B cell (primary cell): ENCODE measurements at regions not wholly inside any gene's neighbourhood (a gene's known extent, or its start where the extent isn't known, plus 50 kb on each side); places are given as distances from the start of the nearest gene placed in this dataset.

Experiments used
- ATAC-seq: fragments of 200-7000 bp; cut with Tn5 transposase; one replicate; pipeline ENCODE4 v1.10.0; 2021; ENCODE audit warnings: low read depth, mild to moderate bottlenecking, moderate number of reproducible peaks, moderate library complexity
- CTCF ChIA-PET: fragments of 350-600 bp; sonication (Branson Sonifier 250); formaldehyde crosslinking; loops from one replicate; lab custom pipeline; 2021; ENCODE audit warnings: antibody characterized with exemption, inconsistent platforms; lab: Charles Lee
- POLR2A ChIA-PET: fragments of 350-600 bp; sonication (Branson Sonifier 250); formaldehyde crosslinking; loops from one replicate; lab custom pipeline; 2021; ENCODE audit warnings: antibody characterized with exemption; lab: Charles Lee
- DNase-seq: peaks from one replicate; pipeline ENCODE4 v3.0.0; 2013
- H2AFZ ChIP-seq: 2 replicates; pipeline ENCODE4 v1.6.1; 2012; ENCODE audit warnings: mild to moderate bottlenecking, low read depth, low read length; ENCODE audit not compliant: insufficient read depth, poor library complexity, severe bottlenecking
- H3K27ac ChIP-seq, 2 donors: 1 replicate in 1 of 2; 2 replicates in 1 of 2; pipeline ENCODE4 v1.5.1; 2012 to 2013; ENCODE audit warnings: low read length in 2 of 2, mild to moderate bottlenecking in 2 of 2, moderate library complexity in 1 of 2
- H3K27me3 ChIP-seq, 4 experiments: fragments of 200-600 bp in 1 of 4; sonication (generic) in 1 of 4; replicated peaks in 1 of 4; 1 replicate in 2 of 4; 2 replicates in 2 of 4; pipeline versions ENCODE4 v1.6.1 to v1.7.0; 2013 to 2016; ENCODE audit warnings: low read length in 3 of 4, mild to moderate bottlenecking in 2 of 4, mixed read lengths in 1 of 4, moderate library complexity in 1 of 4; ENCODE audit not compliant: insufficient read depth in 4 of 4, control insufficient read depth in 3 of 4; ENCODE audit errors: control extremely low read depth in 1 of 4
- H3K36me3 ChIP-seq, 2 experiments: replicated peaks in 1 of 2; 1 replicate in 1 of 2; 2 replicates in 1 of 2; pipeline versions ENCODE4 v1.6.1 to v1.7.1; 2013; ENCODE audit warnings: low read length in 1 of 2; ENCODE audit not compliant: insufficient read depth in 2 of 2, control insufficient read depth in 1 of 2; ENCODE audit errors: control extremely low read depth in 1 of 2, extremely low read depth in 1 of 2
- H3K4me1 ChIP-seq, 2 donors: fragments of 200-600 bp in 1 of 2; sonication (generic) in 1 of 2; 1 replicate in 1 of 2; 2 replicates in 1 of 2; pipeline versions ENCODE4 v1.5.1 to v1.6.1; 2013 to 2017; ENCODE audit warnings: low read length in 2 of 2; ENCODE audit not compliant: control insufficient read depth in 2 of 2, insufficient read depth in 2 of 2
- H3K4me2 ChIP-seq: replicated peaks from 2 replicates; pipeline ENCODE3; 2012; ENCODE audit warnings: mild to moderate bottlenecking, low read depth, low read length; ENCODE audit not compliant: poor library complexity, severe bottlenecking
- H3K4me3 ChIP-seq, 5 experiments: fragments of 200-600 bp in 1 of 5; sonication (generic) in 1 of 5; 1 replicate in 3 of 5; 2 replicates in 2 of 5; pipeline versions ENCODE4 v1.5.1 to v1.7.0; 2011 to 2016; ENCODE audit warnings: low read length in 4 of 5, mild to moderate bottlenecking in 4 of 5, low read depth in 2 of 5, control low read depth in 1 of 5, moderate library complexity in 1 of 5; ENCODE audit not compliant: insufficient read depth in 1 of 5; ENCODE audit errors: control extremely low read depth in 1 of 5, extremely low read depth in 1 of 5
- H3K79me2 ChIP-seq: fragments of 200-600 bp; sonication (generic); one replicate; pipeline ENCODE4 v1.6.0; 2016; ENCODE audit warnings: low read length; ENCODE audit not compliant: control insufficient read depth, insufficient read depth
- H3K9ac ChIP-seq: fragments of 200-600 bp; sonication (generic); 2 replicates; pipeline ENCODE4 v1.6.1; 2017; ENCODE audit warnings: mild to moderate bottlenecking, low read length, moderate library complexity
- H3K9me3 ChIP-seq, 3 donors: one replicate each; pipeline versions ENCODE4 v1.6.1 to v1.7.1; 2013; ENCODE audit warnings: low read length in 2 of 3; ENCODE audit not compliant: control insufficient read depth in 2 of 3, insufficient read depth in 1 of 3; ENCODE audit errors: control extremely low read depth in 1 of 3
- H4K20me1 ChIP-seq: 2 replicates; pipeline ENCODE4 v1.6.0; 2012; ENCODE audit warnings: mild to moderate bottlenecking, low read length; ENCODE audit not compliant: insufficient read depth, control insufficient read depth, poor library complexity, severe bottlenecking
- H3K27ac Mint-ChIP-seq: one replicate; pipeline ENCODE4 v1.8.0; 2021; ENCODE audit warnings: mixed read lengths
- H3K27me3 Mint-ChIP-seq: one replicate; pipeline ENCODE4 v1.8.0; 2021; ENCODE audit warnings: mixed read lengths
- H3K4me1 Mint-ChIP-seq: one replicate; pipeline ENCODE4 v1.8.0; 2021; ENCODE audit warnings: mixed read lengths
- H3K4me3 Mint-ChIP-seq: one replicate; pipeline ENCODE4 v1.8.0; 2021; ENCODE audit warnings: mixed read lengths
- H3K9me3 Mint-ChIP-seq: one replicate; pipeline ENCODE4 v1.8.0; 2022; ENCODE audit warnings: mixed read lengths; ENCODE audit not compliant: insufficient read depth
- EZH2 ChIP-seq: IDR thresholded peaks from 2 replicates; pipeline ENCODE4 v1.6.1; 2012; ENCODE audit warnings: borderline replicate concordance, low read depth, mild to moderate bottlenecking, moderate library complexity, low read length; ENCODE audit not compliant: insufficient read depth, poor library complexity, severe bottlenecking
- WGBS: methylation state at CpG from one replicate; pipeline ENCODE4 v1.1.5; 2013; ENCODE audit warnings: missing lambda C conversion rate; ENCODE audit not compliant: insufficient coverage; 5-methylcytosine and 5-hydroxymethylcytosine counted together
- intact Hi-C: fragments of 100-400 bp; cut with micrococcal nuclease; formaldehyde crosslinking; loops from one replicate; pipeline ENCODE4 v1.10.0; 2022
- TF ChIP-seq, protein P1 (sequence below): fragments of 200-600 bp; IDR thresholded peaks from one replicate; pipeline ENCODE4 v1.8.0; 2022; ENCODE audit warnings: antibody characterized with exemption, mild to moderate bottlenecking

DNA sequence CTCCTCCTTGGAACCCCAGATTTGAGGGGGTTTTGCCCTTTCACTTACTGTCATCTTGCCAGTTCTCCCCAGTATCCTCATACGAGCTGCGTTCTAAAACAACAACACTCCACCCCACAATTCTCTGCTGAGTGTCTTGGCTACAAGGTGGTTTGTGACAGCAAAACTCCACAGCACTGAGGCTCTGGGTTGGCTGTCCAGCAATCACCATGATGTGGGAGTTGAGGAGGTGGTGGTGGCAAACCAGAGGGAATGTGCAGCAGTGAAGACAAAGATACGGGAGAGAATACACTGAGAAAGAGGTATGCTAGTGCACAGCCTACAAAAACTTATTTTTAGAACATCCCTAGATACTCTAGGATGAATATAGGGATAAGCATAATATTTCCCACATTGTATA lies 335.0 kb downstream of the C11orf87 start:
- Histone ChIP-seq H3K36me3 (no peaks in the 10 kb centered on the region), H4K20me1 (no peaks in the 10 kb centered on the region), H2AFZ (no peak overlapping the region), H3K4me1 (no peaks in the 10 kb centered on the region), H3K4me2 (no peak overlapping the region), H3K9me3 (peaks cover 0 to 2% (median 0%) of the 10 kb centered on the region in 3 donors), H3K9ac (no peak overlapping the region), H3K4me3 (no peak overlapping the region), H3K79me2 (no peaks in the 10 kb centered on the region), H3K27me3 (no peaks in the 10 kb centered on the region), H3K27ac (no peak overlapping the region)
- no peak overlapping the region for H3K27ac Mint-ChIP-seq
- peaks cover 3% of the 10 kb centered on the region for H3K27me3 Mint-ChIP-seq
- peaks cover 2% of the 10 kb centered on the region for H3K9me3 Mint-ChIP-seq
- POLR2A ChIA-PET, result no interaction called here
- intact Hi-C loops, result no loop called here
- DNase-seq, result no peak
- TF ChIP-seq, protein P1, sequence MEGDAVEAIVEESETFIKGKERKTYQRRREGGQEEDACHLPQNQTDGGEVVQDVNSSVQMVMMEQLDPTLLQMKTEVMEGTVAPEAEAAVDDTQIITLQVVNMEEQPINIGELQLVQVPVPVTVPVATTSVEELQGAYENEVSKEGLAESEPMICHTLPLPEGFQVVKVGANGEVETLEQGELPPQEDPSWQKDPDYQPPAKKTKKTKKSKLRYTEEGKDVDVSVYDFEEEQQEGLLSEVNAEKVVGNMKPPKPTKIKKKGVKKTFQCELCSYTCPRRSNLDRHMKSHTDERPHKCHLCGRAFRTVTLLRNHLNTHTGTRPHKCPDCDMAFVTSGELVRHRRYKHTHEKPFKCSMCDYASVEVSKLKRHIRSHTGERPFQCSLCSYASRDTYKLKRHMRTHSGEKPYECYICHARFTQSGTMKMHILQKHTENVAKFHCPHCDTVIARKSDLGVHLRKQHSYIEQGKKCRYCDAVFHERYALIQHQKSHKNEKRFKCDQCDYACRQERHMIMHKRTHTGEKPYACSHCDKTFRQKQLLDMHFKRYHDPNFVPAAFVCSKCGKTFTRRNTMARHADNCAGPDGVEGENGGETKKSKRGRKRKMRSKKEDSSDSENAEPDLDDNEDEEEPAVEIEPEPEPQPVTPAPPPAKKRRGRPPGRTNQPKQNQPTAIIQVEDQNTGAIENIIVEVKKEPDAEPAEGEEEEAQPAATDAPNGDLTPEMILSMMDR, result no peak
- no peak for TF ChIP-seq EZH2
- H3K4me1 Mint-ChIP-seq, result no peaks in the 10 kb centered on the region
- ATAC-seq, result no peak
- H3K4me3 Mint-ChIP-seq, result no peak overlapping the region
- CTCF ChIA-PET, result no interaction called here
- WGBS, result no CpG with 5 or more reads among the region's 3 CpGs

DNA sequence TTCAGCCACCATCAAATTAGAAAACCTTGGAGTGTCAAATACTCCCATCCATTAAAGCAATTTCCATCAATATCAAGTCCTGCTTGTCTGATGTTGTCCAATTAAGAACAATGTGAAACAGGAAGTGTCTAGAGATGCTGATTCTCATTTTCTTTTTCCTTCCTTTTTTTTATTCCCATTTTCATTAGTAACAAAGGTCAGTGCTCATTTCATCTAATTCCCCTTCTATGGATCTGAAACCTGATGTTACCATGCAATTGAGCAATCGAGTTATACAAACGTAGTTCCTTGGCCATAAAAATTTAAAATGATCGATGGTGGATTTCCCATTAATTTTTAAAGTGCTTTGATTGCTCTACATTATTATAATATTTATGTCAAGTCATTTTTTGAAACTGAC lies 330.6 kb upstream of the ZC3H12C start:
- Mint-ChIP-seq H3K27me3 (peaks cover 5% of the 10 kb centered on the region), H3K9me3 (peaks cover 2% of the 10 kb centered on the region), H3K4me1 (no peaks in the 10 kb centered on the region), H3K4me3 (no peak overlapping the region), H3K27ac (no peak overlapping the region)
- intact Hi-C loops, result no loop called here
- H3K36me3 ChIP-seq, result no peaks in the 10 kb centered on the region
- no peaks in the 10 kb centered on the region for H3K4me1 ChIP-seq
- ChIA-PET POLR2A (no interaction called here), CTCF (no interaction called here)
- H4K20me1 ChIP-seq, result no peaks in the 10 kb centered on the region
- DNase-seq (no peak), ATAC-seq (no peak)
- H3K4me3 ChIP-seq, result no peak overlapping the region
- H3K9ac ChIP-seq, result no peak overlapping the region
- no peaks in the 10 kb centered on the region for H3K27me3 ChIP-seq
- H3K9me3 ChIP-seq, result peaks cover 0 to 2% (median 0%) of the 10 kb centered on the region in 3 donors
- H3K27ac ChIP-seq, result no peak overlapping the region
- WGBS, result no CpG with 5 or more reads among the region's 3 CpGs
- no peaks in the 10 kb centered on the region for H3K79me2 ChIP-seq
- no peak overlapping the region for H2AFZ ChIP-seq
- H3K4me2 ChIP-seq, result no peak overlapping the region
- TF ChIP-seq, protein P1, result no peak
- no peak for TF ChIP-seq EZH2
